HepG2 (cell line): ENCODE measurements at regions not wholly inside any gene's neighbourhood (a gene's known extent, or its start where the extent isn't known, plus 50 kb on each side); places are given as distances from the start of the nearest gene placed in this dataset.

Experiments used
- ATAC-seq: fragments of 200-7000 bp; cut with Tn5 transposase; 3 replicates; pipeline ENCODE4 v1.9.1; 2020; ENCODE audit warnings: mild to moderate bottlenecking, moderate library complexity
- BruUV-seq: library from RNA; stranded (reverse); fragments of 400-500 nt; replicated peaks from 2 replicates; lab custom pipeline; 2021; lab: Mats Ljungman, UMichigan
- CTCF ChIA-PET: fragments of 300-600 bp; formaldehyde crosslinking; extraction: SDS; loops from one replicate; lab custom pipeline; 2021; ENCODE audit warnings: low total read pairs, inconsistent platforms, low intra/inter-chr PET ratio; lab: Yijun Ruan, JAX
- POLR2A ChIA-PET: fragments of 350-600 bp; sonication (Branson Sonifier 250); formaldehyde crosslinking; loops from one replicate; lab custom pipeline; 2020; ENCODE audit warnings: antibody characterized with exemption, inconsistent platforms; lab: Yijun Ruan, JAX
- DNase-seq: peaks from one replicate; pipeline ENCODE4 v3.0.0-alpha.2; 2015; ENCODE audit warnings: low spot score
- FAIRE-seq: peaks from 3 replicates; lab custom pipeline; 2011; peaks lifted over from hg19 to GRCh38; lab: Jason Lieb, UNC
- H2AFZ ChIP-seq: one replicate; pipeline ENCODE4 v1.6.1; 2011; ENCODE audit warnings: low read length, inconsistent platforms
- H3K27ac ChIP-seq: fragments of 300-600 bp; 3 replicates; pipeline ENCODE4 v1.8.0; 2011; ENCODE audit warnings: mixed run types, mild to moderate bottlenecking, mixed read lengths, low read length, inconsistent platforms; ENCODE audit not compliant: insufficient read depth; ENCODE audit errors: extremely low read length
- H3K27me3 ChIP-seq, 2 experiments: fragments of 200-600 bp in 1 of 2; 2 replicates in 1 of 2; 3 replicates in 1 of 2; pipeline versions ENCODE4 v1.6.0 to v1.8.0; 2011; ENCODE audit warnings: low read length in 2 of 2, mild to moderate bottlenecking in 2 of 2, moderate library complexity in 2 of 2, inconsistent platforms in 1 of 2; ENCODE audit not compliant: insufficient read depth in 2 of 2, control insufficient read depth in 1 of 2
- H3K36me3 ChIP-seq, 2 experiments: fragments of 200-600 bp in 1 of 2; replicated peaks in 1 of 2; 2 replicates in 1 of 2; 3 replicates in 1 of 2; pipeline versions ENCODE4 v1.5.1 to v1.8.0; 2011; ENCODE audit warnings: low read length in 2 of 2, inconsistent platforms in 1 of 2; ENCODE audit not compliant: insufficient read depth in 2 of 2, control insufficient read depth in 1 of 2
- H3K4me1 ChIP-seq: 2 replicates; pipeline ENCODE4 v1.5.1; 2012; ENCODE audit warnings: low read length, inconsistent platforms; ENCODE audit not compliant: insufficient read depth
- H3K4me2 ChIP-seq: 2 replicates; pipeline ENCODE4 v1.6.0; 2011; ENCODE audit warnings: low read depth, low read length, inconsistent platforms
- H3K4me3 ChIP-seq, 3 experiments: fragments of 200-600 bp in 1 of 3; sonication (generic), shearing (Covaris generic) in 1 of 3; replicated peaks in 1 of 3; 2 replicates each; pipeline ENCODE4 v1.5.1; 2011 to 2016; ENCODE audit warnings: low read length in 3 of 3, inconsistent platforms in 2 of 3, low read depth in 2 of 3, mild to moderate bottlenecking in 2 of 3, control low read depth in 1 of 3, mixed read lengths in 1 of 3; ENCODE audit not compliant: insufficient read depth in 1 of 3
- H3K79me2 ChIP-seq: one replicate; pipeline ENCODE4 v1.6.1; 2011; ENCODE audit warnings: low read length, inconsistent platforms; ENCODE audit not compliant: insufficient read depth
- H3K9ac ChIP-seq: 2 replicates; pipeline ENCODE4 v1.6.0; 2011; ENCODE audit warnings: mild to moderate bottlenecking, low read depth, low read length, inconsistent platforms; ENCODE audit not compliant: insufficient read depth
- H3K9me3 ChIP-seq: 2 replicates; pipeline ENCODE4 v1.5.1; 2012; ENCODE audit warnings: mild to moderate bottlenecking, low read length
- H4K20me1 ChIP-seq: 2 replicates; pipeline ENCODE4 v1.6.0; 2011; ENCODE audit warnings: inconsistent platforms, mild to moderate bottlenecking, low read length, moderate library complexity; ENCODE audit not compliant: insufficient read depth
- KIAA2018 ChIP-seq: sonication (generic); formaldehyde crosslinking; IDR thresholded peaks from 2 replicates; pipeline ENCODE4 v1.5.0; 2020; ENCODE audit warnings: mild to moderate bottlenecking, missing genetic modification reagents, borderline replicate concordance
- PLSCR1 ChIP-seq: sonication (generic); formaldehyde crosslinking; IDR thresholded peaks from 2 replicates; pipeline ENCODE4 v1.5.0; 2020; ENCODE audit warnings: missing genetic modification reagents, mild to moderate bottlenecking, borderline replicate concordance
- PPARG ChIP-seq: conservative IDR thresholded peaks from 2 replicates; pipeline ENCODE4 v1.6.1; 2016; ENCODE audit warnings: missing biosample characterization, missing genetic modification reagents
- SIX1 ChIP-seq: sonication (generic); formaldehyde crosslinking; IDR thresholded peaks from 2 replicates; pipeline ENCODE4 v1.4.0; 2020; ENCODE audit warnings: missing genetic modification reagents, borderline replicate concordance
- SOX6 ChIP-seq, 2 experiments: fragments of 450-650 bp in 1 of 2; sonication (generic) in 1 of 2; formaldehyde crosslinking in 1 of 2; IDR thresholded peaks; 2 replicates each; pipeline versions ENCODE4 v1.4.0 to v1.6.1; 2017 to 2020; ENCODE audit warnings: antibody characterized with exemption in 1 of 2, mild to moderate bottlenecking in 1 of 2, missing genetic modification reagents in 1 of 2
- ZBTB2 ChIP-seq: sonication (generic); formaldehyde crosslinking; IDR thresholded peaks from 2 replicates; pipeline ENCODE4 v1.8.0; 2022; ENCODE audit warnings: low read depth, missing genetic modification reagents
- ZNF513 ChIP-seq: sonication (generic); formaldehyde crosslinking; conservative IDR thresholded peaks from 2 replicates; pipeline ENCODE4 v1.5.0; 2020; ENCODE audit warnings: missing genetic modification reagents
- ZNF780A ChIP-seq: sonication (generic); formaldehyde crosslinking; IDR thresholded peaks from 2 replicates; pipeline ENCODE4 v1.8.0; 2022; ENCODE audit warnings: mild to moderate bottlenecking, missing genetic modification reagents, moderate library complexity
- WGBS: methylation state at CpG from one replicate; pipeline ENCODE4 v1.1.6; 2017; ENCODE audit warnings: low lambda C conversion rate; 5-methylcytosine and 5-hydroxymethylcytosine counted together
- in situ Hi-C: cut with HindIII; loops from 2 replicates; pipeline ENCODE4 v1.10.0; 2017; ENCODE audit warnings: low pct_unique_long_range_greater_than_20kb; ENCODE audit not compliant: extremely low pct_ligation_motif_present
- intact Hi-C: fragments of 100-400 bp; cut with micrococcal nuclease; formaldehyde crosslinking; loops from one replicate; pipeline ENCODE4 v1.10.0; 2022; ENCODE audit not compliant: unreplicated experiment

GRCh38 chr22:27216444-27216843 lies 559.1 kb downstream of the MIAT start (continued):
- no peak for TF ChIP-seq KIAA2018 (CRISPR knock-in tag)
- no peak for TF ChIP-seq ZBTB2 (CRISPR knock-in tag)

- intact Hi-C loops: no loop called here
- no peak overlapping the region for H3K27ac ChIP-seq
- ChIA-PET CTCF (no interaction called here), POLR2A (no interaction called here)
- H3K36me3 ChIP-seq: no peaks in the 10 kb centered on the region
- no peak overlapping the region for H3K4me2 ChIP-seq
- no peak overlapping the region for H3K4me3 ChIP-seq
- no peaks in the 10 kb centered on the region for H3K79me2 ChIP-seq
- ATAC-seq (no peak), FAIRE-seq (no peak), DNase-seq (no peak)
- no peak overlapping the region for H2AFZ ChIP-seq
- 0% methylated on average over 1 of the region's 3 CpGs for WGBS
- no peaks in the 10 kb centered on the region for H3K4me1 ChIP-seq
- H3K9me3 ChIP-seq: no peaks in the 10 kb centered on the region
- no peak overlapping the region for H3K9ac ChIP-seq
- H4K20me1 ChIP-seq: no peaks in the 10 kb centered on the region
- H3K27me3 ChIP-seq: peaks cover 3% of the 10 kb centered on the region in 2 experiments; a peak in 4 of 5 replicates
- no TSS peak for BruUV-seq
- in situ Hi-C loops: no loop called here
- TF ChIP-seq SOX6 (IDR thresholded peaks at IDR 0.05) (no peak), SOX6 (CRISPR knock-in tag; IDR thresholded peaks at IDR 0.05) (no peak), ZNF513 (CRISPR knock-in tag) (no peak), SIX1 (no peak), PLSCR1 (no peak), ZNF780A (CRISPR knock-in tag) (no peak), PPARG (no peak)
Measured at GRCh38 chr22:27217154-27217553, 559.8 kb downstream of the MIAT start.
